MCF 10A (cell line): ENCODE measurements at regions not wholly inside any gene's neighbourhood (a gene's known extent, or its start where the extent isn't known, plus 50 kb on each side); places are given as distances from the start of the nearest gene placed in this dataset.

Experiments used
- BruUV-seq: library from RNA; stranded (reverse); fragments of 400-500 nt; replicated peaks from 2 replicates; lab custom pipeline; 2021; lab: Mats Ljungman, UMichigan
- CTCF ChIA-PET: fragments of 300-600 bp; sonication (Branson Sonifier 250); formaldehyde crosslinking; extraction: SDS; loops from one replicate; lab custom pipeline; 2021; ENCODE audit warnings: antibody characterized with exemption, inconsistent platforms; lab: Yijun Ruan, JAX
- POLR2A ChIA-PET: fragments of 300-600, 350-650 bp; sonication (Branson Sonifier 250); formaldehyde crosslinking; extraction: SDS; loops from one replicate; lab custom pipeline; 2020; ENCODE audit warnings: antibody characterized with exemption, inconsistent platforms; lab: Yijun Ruan, JAX
- DNase-seq: peaks from one replicate; pipeline ENCODE4 v3.0.0-alpha.2; 2018; ENCODE audit not compliant: unreplicated experiment
- H3K27ac Mint-ChIP-seq: one replicate; pipeline ENCODE4 v1.8.0; 2022; ENCODE audit warnings: mild to moderate bottlenecking, low read depth, mixed read lengths; ENCODE audit not compliant: unreplicated experiment
- H3K27me3 Mint-ChIP-seq: one replicate; pipeline ENCODE4 v1.8.0; 2022; ENCODE audit warnings: mixed read lengths; ENCODE audit not compliant: insufficient read depth, unreplicated experiment
- H3K36me3 Mint-ChIP-seq: one replicate; pipeline ENCODE4 v1.8.0; 2022; ENCODE audit warnings: mild to moderate bottlenecking, moderate library complexity, mixed read lengths; ENCODE audit not compliant: insufficient read depth, unreplicated experiment
- H3K4me1 Mint-ChIP-seq: one replicate; pipeline ENCODE4 v1.8.0; 2022; ENCODE audit warnings: mixed read lengths; ENCODE audit not compliant: insufficient read depth, unreplicated experiment
- H3K4me3 Mint-ChIP-seq: one replicate; pipeline ENCODE4 v1.8.0; 2022; ENCODE audit warnings: mild to moderate bottlenecking, moderate library complexity, mixed read lengths; ENCODE audit not compliant: unreplicated experiment
- H3K9me3 Mint-ChIP-seq: one replicate; pipeline ENCODE4 v1.8.0; 2022; ENCODE audit warnings: mixed read lengths; ENCODE audit not compliant: unreplicated experiment
- intact Hi-C: fragments of 100-400 bp; cut with micrococcal nuclease; formaldehyde crosslinking; loops from 2 replicates; pipeline ENCODE4 v1.14.1; 2022
- TF ChIP-seq, protein P1 (sequence below): fragments of 200-600 bp; IDR thresholded peaks from one replicate; pipeline ENCODE4 v1.8.0; 2022; ENCODE audit warnings: antibody characterized with exemption, mild to moderate bottlenecking; ENCODE audit not compliant: unreplicated experiment

DNA sequence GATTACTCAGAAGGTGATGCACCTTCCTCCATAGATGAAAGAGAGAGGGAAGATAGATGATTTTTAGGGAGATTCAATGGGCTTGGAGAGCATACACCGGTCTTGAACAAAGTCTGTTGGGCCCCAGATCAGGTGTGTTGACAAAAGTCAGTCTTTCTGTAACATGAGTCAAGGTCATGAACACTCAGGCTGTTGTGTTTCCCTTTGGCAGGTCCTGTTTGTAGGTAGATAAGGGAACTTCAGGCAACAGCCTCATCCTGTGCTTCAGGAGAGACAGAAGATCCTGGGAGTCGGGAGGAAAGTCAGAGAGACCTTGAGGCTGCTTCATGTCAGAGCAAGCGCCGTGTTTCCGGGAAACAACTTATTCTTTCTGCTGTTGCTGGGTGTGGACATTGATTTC, 703.1 kb downstream of the BRD1 start:
- CTCF ChIA-PET, result no interaction called here
- H3K9me3 Mint-ChIP-seq, result peaks cover 41% of the 10 kb centered on the region
- no peaks in the 10 kb centered on the region for H3K4me1 Mint-ChIP-seq
- no peaks in the 10 kb centered on the region for H3K36me3 Mint-ChIP-seq
- TF ChIP-seq, protein P1, sequence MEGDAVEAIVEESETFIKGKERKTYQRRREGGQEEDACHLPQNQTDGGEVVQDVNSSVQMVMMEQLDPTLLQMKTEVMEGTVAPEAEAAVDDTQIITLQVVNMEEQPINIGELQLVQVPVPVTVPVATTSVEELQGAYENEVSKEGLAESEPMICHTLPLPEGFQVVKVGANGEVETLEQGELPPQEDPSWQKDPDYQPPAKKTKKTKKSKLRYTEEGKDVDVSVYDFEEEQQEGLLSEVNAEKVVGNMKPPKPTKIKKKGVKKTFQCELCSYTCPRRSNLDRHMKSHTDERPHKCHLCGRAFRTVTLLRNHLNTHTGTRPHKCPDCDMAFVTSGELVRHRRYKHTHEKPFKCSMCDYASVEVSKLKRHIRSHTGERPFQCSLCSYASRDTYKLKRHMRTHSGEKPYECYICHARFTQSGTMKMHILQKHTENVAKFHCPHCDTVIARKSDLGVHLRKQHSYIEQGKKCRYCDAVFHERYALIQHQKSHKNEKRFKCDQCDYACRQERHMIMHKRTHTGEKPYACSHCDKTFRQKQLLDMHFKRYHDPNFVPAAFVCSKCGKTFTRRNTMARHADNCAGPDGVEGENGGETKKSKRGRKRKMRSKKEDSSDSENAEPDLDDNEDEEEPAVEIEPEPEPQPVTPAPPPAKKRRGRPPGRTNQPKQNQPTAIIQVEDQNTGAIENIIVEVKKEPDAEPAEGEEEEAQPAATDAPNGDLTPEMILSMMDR, result no peak
- POLR2A ChIA-PET, result no interaction called here
- BruUV-seq, result no TSS peak
- H3K27ac Mint-ChIP-seq, result no peak overlapping the region
- DNase-seq, result no peak
- H3K27me3 Mint-ChIP-seq, result no peaks in the 10 kb centered on the region
- H3K4me3 Mint-ChIP-seq, result no peak overlapping the region
- intact Hi-C loops, result no loop called here

DNA sequence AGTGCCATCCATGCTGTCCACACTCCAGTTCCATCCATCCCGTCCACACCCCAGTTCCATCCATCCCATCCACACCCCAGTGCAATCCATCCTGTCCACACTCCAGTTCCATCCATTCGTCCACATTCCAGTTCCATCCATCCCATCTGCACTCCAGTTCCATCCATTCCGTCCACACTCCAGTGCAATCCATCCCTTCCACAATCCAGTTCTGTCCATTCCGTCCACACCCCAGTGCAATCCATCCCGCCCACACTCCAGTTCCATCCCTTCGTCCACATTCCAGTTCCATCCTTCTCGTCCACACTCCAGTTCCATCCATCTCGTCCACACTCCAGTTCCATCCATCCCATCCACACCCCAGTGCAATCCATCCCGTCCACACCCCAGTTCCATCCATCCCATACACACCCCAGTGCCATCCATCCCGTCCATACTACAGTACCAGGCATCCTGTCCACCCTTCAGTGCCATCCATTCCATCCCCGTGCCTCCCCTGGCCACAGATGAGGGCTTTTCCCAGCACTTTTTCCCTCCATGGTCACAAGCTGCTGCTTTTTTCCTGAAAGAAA, 704.0 kb downstream of the BRD1 start:
- no peaks in the 10 kb centered on the region for H3K27me3 Mint-ChIP-seq
- no peak for DNase-seq
- H3K36me3 Mint-ChIP-seq, result no peaks in the 10 kb centered on the region
- intact Hi-C loops, result no loop called here
- TF ChIP-seq, protein P1, result no peak
- H3K4me3 Mint-ChIP-seq, result no peak overlapping the region
- ChIA-PET POLR2A (no interaction called here), CTCF (no interaction called here)
- H3K9me3 Mint-ChIP-seq, result peaks cover 37% of the 10 kb centered on the region
- no TSS peak for BruUV-seq
- H3K4me1 Mint-ChIP-seq, result no peaks in the 10 kb centered on the region
- no peak overlapping the region for H3K27ac Mint-ChIP-seq

DNA sequence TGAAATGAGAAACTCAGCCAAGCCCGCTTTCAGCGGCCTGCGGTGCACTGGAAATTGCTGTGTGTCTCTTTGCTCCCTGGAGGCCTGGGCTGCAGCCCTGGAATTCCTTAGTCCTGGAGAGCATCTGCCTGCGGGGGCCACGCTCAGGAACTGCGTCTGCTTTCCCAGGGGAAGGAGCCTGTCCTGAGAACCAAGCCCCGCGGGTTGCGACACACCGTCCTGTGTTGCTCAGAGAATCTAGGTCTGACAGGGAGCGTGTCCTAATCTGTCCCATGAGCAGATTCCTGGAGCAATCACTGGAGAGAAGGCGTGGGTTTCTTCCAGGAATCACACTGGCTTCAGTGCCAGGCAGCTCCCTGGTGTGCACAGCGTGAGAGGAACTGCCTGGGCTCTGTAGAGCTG, 708.1 kb downstream of the BRD1 start:
- H3K27me3 Mint-ChIP-seq, result no peaks in the 10 kb centered on the region
- no peak overlapping the region for H3K27ac Mint-ChIP-seq
- ChIA-PET POLR2A (no interaction called here), CTCF (no interaction called here)
- no TSS peak for BruUV-seq
- intact Hi-C loops, result no loop called here
- H3K4me3 Mint-ChIP-seq, result no peak overlapping the region
- H3K4me1 Mint-ChIP-seq, result no peaks in the 10 kb centered on the region
- H3K9me3 Mint-ChIP-seq, result peaks cover 24% of the 10 kb centered on the region
- no peaks in the 10 kb centered on the region for H3K36me3 Mint-ChIP-seq
- TF ChIP-seq, protein P1, result no peak
- no peak for DNase-seq

DNA sequence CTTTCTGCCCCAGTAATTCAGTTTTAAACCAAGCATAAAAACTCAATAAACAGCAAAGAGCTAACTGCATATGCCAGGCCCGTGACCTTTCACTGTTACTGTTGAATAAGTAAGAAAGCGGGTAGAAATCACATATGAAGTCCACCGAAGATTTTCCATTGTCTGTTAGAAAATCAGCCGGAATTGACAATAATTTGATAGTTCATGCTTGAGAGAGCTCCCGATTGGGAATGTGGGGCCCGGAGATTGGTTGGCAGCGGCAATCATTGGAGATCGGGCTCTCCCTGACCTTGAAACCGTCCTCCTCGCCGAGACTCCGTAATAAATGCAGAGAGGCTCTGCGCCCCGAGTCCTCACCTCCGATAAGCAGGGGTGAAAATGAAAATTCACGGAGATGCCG, 709.6 kb downstream of the BRD1 start:
- no peak overlapping the region for H3K27ac Mint-ChIP-seq
- POLR2A ChIA-PET, result no interaction called here
- BruUV-seq, result no TSS peak
- no peaks in the 10 kb centered on the region for H3K36me3 Mint-ChIP-seq
- H3K4me3 Mint-ChIP-seq, result no peak overlapping the region
- H3K27me3 Mint-ChIP-seq, result no peaks in the 10 kb centered on the region
- CTCF ChIA-PET, result no interaction called here
- TF ChIP-seq, protein P1, result no peak
- intact Hi-C loops, result no loop called here
- H3K4me1 Mint-ChIP-seq, result no peaks in the 10 kb centered on the region
- H3K9me3 Mint-ChIP-seq, result peaks cover 9% of the 10 kb centered on the region
- DNase-seq, result no peak
